ENCODE measurements at regions not wholly inside any gene's neighbourhood (a gene's known extent, or its start where the extent isn't known, plus 50 kb on each side); places are given as distances from the start of the nearest gene placed in this dataset.
"Not testable (repeated sequence)": the region's sequence is repeated elsewhere in the genome, so short reads cannot be mapped to it uniquely, and the experiment has no call there.

DNA sequence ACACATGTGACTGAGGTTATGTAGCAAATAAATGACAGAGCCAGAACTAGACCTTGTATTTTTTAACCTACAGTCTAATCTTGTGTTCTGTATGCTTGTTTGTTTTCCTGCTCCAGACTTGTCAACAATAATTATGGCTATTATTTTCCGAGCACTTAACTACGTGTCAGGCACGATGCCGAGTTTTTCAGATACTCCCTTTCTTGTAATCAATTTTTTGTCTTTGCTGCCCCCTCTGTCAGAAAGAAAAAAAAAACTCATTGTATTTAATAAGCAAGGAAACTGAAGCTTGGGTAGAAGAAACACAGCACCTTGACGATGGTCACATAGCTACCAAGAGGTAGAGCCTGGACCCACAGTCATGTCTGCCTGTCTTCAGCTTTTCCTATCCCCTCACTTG lies 95.7 kb upstream of the TRIM77 start:
- peak; percentile 33 for DNase-seq (ENCODE audit: low spot score)

DNA sequence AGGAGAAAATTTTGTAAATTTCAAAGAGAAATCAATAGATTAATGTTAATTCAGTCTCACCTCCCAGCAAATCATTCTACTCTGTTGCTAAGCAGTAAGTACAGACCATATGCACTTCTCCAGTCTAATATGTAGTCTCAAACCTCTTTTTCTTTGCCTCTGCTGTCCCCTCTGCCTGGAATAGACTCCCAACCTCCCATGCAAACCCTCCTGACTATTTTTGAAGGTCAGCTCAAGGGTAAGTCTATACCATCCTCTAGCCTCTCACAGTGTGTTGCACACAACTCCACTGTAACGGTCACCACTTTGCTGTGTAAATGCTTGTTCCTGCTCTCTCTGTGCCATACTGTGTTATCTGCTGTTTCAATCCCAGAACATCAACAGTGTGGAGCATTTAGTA lies 94.5 kb upstream of the TRIM77 start:
- not testable (repeated sequence) for DNase-seq (ENCODE audit: low spot score)

DNA sequence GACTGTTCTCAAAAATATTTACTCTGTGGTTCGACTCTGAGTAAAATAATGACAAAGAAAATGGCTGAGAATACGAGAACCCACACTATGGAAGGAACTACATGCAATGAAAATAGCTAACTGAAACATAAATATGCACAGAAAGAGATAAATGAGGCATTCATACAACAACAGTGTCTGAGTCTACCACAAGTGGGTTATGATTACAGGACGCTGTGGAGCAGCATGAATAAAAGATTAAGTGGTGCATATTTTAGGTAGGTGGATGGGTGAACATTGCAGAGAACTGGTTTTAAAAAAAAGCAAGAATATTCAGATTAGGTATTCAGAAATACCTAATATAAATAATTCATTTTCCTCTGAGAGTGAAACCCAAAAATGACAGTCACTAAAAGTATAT lies 93.9 kb upstream of the TRIM77 start:
- not testable (repeated sequence) for DNase-seq (ENCODE audit: low spot score)

DNA sequence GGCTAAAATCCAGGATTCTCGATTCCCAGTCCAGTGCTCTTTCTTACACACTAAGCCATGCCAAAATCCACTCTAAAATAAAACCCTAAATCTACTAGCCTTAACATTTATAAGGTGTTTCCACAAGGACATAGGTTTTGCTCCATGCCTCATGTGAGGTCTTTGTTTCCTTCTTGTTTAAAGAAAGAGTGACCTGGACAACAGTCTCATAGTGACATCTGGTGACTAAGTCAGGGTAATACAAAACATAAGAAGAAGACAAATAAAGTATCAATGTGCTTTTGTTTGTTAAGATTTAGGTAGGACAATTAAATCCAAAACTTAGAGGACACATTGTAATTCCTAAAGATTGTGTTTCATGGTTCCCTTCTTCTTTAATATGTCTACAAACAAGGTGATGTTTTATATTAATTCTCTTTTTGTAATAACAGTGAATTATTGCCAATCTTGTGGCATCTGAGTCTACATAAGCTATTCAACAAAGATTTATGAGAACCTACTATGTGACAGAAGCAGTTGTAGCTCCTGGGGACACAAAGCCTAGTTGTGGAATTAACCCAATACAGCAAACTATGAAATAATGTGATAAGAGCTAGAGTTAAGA lies 93.0 kb upstream of the TRIM77 start:
- peak; percentile 36 for DNase-seq (ENCODE audit: low spot score)

DNA sequence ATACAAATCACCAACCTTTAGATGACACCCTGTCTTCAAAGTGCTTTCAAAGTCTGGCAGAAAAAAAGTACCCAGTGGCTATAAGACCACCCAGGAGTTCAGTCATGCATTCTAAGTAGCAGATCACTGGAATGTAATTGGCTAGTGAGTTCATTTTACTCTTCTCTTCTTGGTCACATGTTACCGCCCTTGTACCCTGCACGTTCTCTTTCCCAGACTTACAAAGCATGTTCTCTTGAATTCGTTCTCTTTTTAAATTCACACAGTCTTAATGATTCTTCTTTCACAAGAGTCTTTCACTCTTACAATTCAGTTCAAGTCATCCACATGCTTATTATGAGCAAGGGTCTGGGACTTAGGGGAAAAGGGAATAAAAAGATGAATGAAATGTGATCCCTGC lies 89.4 kb upstream of the TRIM77 start:
- DNase-seq (ENCODE audit: low spot score) = not testable (repeated sequence)

DNA sequence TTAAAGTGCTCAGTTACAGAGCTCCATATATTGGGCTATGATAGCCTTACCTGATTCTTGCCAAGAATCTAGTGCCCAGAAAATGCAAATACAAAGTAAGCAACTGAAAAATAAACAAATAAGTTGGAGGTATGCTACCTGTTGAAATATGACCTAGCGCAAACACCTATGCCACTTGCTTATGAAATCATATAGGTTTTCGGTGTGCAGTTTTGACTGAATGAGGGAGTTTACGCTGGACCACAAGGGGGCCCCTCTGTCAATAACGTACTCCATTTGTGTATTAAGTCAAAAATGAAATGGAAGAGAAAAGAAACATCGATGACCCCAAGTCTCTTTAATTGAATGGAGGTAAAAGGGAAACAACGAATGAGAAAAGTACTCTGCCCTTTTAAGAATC lies 84.9 kb upstream of the TRIM77 start:
- DNase-seq (ENCODE audit: low spot score) = no peak

DNA sequence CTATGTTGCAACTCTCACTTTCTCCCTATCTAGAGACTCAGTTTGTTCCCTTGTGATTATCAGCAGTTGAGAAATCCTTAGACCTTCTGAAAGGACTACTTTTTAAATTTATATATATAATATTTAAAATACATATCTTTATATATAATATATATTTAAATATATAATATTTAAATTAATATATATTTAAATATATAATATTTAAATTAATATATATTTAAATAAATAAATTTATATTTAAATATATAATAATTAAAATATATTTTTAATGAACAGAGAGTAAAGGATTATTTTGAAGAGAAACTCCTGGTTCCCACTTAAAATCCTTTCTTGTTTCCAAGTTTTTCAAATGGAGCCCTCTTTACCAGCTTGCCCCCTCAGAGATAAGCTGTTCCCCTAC lies 83.7 kb upstream of the TRIM77 start:
- DNase-seq (ENCODE audit: low spot score) = no peak

DNA sequence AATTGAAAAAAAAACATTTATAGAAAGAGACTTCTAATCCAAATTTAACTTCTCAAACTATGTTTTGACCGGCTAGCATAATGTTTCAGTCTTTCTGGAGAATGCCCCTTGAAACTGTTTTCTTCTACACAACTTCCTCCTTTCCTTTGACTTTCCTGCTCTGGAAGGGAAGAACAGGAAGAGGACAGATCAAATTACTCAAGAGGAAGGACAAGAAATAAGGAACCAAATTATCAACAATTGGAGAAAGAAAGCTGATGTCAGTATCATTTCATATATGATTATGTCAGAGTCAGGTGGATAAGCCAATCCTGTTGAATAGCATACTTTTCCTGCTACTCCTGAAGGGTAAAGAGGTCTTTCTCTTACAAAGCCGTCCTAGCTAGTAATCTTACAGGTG lies 83.2 kb upstream of the TRIM77 start:
- DNase-seq (ENCODE audit: low spot score) = not testable (repeated sequence)

DNA sequence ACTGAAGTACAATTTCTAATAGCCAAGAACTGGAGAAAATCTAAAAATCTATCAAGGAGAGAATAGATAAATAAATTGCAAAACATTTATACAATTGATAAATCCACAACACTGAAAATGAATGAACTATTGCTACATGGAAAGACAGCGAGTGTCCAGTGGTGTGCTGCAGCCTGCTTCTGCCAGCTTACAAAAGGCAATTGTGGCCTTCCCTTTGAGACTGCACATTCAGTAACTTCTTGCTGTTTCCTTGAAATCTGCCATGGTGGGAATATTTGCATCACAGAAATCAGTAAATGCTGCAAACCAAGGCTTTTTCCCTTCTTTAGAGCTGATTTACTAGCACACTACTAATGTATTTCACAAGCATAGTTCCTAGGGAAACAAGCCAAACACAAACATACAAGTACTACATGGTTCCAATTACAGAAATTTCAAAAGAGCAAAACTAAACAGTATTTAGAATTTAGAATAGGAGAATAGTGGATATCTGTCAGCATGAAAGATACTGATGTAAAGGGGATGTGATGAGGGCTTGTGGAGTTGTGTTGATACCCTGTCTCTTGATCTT lies 76.9 kb upstream of the TRIM77 start:
- DNase-seq (ENCODE audit: low spot score) = peak; percentile 59

DNA sequence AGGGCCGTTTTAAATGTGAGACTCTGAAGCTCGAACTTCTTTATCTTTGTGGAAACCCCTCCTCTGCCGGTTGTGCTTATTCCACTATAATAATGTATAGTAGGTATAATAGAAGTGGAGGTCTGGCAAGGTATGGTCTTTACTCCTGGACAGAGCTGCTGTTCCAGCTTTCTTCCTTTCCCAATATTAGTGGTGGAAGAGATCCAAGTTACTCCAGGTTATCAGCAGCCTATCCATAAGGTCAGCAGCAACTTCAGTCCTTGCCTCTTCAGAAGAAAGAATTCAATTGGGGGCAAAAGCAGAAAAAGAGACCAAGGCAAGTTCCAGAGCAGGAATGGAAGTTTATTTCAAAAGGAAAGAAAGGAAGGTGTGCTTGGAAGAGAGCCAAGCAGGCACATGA lies 69.3 kb upstream of the TRIM77 start:
- DNase-seq (ENCODE audit: low spot score) = not testable (repeated sequence)

DNA sequence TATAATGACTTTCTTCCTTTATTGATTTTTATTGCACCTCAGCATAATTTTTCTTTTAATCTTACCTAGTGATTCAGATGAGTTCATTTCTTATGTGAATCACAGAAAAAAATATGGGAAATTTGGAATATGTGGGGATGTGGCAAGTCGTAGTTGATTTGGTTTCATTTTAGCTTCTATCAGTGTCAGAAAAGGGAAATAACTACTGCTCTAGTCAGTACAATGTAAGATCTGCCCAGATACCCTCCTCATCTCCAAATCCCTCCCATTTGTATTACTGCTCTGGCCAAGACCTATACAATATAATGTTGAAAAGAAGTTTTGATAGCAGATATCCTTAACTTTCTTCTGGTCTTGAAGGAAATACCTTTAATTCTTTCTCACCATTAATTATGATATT lies 61.9 kb upstream of the TRIM77 start:
- DNase-seq (ENCODE audit: low spot score) = not testable (repeated sequence)

DNA sequence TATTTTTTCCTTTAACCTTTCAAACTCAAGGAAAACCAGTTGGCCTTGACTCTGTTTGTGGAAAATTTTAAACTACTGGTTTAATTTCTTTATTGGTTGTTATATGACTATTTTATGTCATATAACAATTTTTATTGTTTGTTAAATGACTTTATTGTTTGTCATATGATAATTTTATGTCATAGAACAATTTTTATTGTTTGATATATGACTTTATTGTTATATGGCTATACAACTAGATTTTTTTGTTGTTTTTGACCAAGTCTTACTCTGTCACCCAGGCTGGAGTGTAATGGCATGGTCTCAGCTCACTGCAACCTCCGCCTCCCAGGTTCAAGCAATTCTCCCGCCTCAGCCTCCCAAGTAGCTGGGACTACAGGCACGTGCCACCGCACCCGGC lies 61.1 kb upstream of the TRIM77 start:
- DNase-seq (ENCODE audit: low spot score) = not testable (repeated sequence)

DNA sequence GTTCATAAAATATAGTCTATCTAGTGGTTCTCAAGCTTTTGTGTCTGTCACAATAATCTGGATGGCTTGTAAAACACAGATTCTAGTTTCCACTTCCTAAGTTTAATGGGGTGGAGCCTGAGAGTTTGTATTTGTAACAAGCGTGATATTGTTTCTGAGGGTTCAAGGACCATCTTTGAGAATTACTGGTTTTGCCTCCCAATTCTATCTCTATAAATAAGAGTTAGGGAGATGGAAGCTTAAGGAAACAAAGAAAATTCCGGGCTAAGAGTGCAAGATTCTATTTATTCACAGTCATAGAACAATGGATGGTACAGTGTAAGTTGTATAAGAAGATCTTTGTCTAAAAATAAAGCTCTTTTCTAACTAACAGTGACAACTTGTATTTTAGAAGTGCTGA lies 55.4 kb upstream of the TRIM77 start:
- DNase-seq (ENCODE audit: low spot score) = peak; percentile 49

DNA sequence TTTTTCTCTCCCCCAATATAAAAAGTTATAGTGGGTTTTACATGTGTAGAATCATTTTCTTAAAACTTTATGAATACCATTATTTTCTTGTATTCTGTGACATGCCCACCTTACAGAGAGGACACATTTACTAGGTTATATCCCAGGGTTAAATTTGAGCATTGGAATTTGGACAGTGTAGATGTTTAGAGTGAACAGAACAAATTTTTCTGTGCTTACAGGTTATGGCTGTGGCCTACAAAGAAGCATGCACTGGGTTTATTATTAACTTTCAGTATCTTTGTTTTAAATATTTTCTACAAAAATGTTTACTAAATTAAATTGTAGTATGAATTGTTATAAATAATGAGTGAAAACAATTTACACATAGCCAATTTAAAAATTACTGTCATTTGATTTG lies 51.3 kb upstream of the TRIM77 start:
- DNase-seq (ENCODE audit: low spot score) = not testable (repeated sequence)

DNA sequence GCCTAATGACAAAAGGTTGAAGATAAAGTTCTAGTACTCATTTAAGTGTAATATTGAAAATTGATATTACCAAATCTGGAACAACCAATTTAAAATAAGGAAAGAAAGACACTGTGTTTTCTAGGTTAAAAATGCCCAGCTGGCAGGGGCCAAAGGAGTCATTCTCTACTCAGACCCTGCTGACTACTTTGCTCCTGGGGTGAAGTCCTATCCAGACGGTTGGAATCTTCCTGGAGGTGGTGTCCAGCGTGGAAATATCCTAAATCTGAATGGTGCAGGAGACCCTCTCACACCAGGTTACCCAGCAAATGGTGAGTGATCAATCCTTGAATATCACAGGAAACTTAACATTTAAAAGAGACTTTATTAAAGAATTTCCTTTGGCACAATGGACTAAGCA lies 50.7 kb upstream of the TRIM77 start:
- DNase-seq (ENCODE audit: low spot score) = not testable (repeated sequence)

DNA sequence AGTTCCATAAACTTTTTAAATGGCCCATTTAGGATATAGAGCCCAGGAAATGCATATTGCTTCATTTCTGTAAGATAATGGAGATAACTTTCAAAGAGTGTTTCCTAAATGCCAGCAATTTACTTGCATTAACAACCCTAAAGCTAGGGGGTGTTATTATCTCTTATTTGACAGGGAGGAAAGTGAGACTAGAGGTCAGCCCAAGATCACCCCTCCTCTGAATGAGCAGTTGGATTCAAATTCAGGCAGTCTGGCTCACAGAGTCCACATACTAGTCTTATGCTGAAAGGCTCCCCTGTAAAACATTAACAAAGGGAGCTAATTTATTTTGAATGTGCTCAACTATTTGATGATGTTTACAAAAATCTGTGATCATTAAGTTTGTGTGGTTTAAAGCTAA lies 49.9 kb upstream of the TRIM77 start:
- no peak for DNase-seq (ENCODE audit: low spot score)
